ENCODE measurements at regions not wholly inside any gene's neighbourhood (a gene's known extent, or its start where the extent isn't known, plus 50 kb on each side); places are given as distances from the start of the nearest gene placed in this dataset.

GRCh38 chr22:48890693-48891554, 936.7 kb downstream of the BRD1 start:
- Histone ChIP-seq H3K36me3 (ENCODE audit: insufficient read depth, low read length) (no peaks in the 10 kb centered on the region), H3K27me3 (ENCODE audit: insufficient read depth, low read length, poor library complexity, severe bottlenecking) (no peaks in the 10 kb centered on the region), H3K9me3 (ENCODE audit: low read length) (no peaks in the 10 kb centered on the region), H3K4me1 (ENCODE audit: insufficient read depth, low read length) (no peaks in the 10 kb centered on the region), H3K27ac (ENCODE audit: low read depth, low read length) (no peak overlapping the region), H3K4me3 (ENCODE audit: low read length) (no peak overlapping the region)
- Mint-ChIP-seq H3K27me3 (peaks cover 3 to 6% of the 10 kb centered on the region in 2 donors), H3K27ac (no peak overlapping the region), H3K9me3 (no peaks in the 10 kb centered on the region), H3K4me3 (no peak overlapping the region), H3K36me3 (no peaks in the 10 kb centered on the region), H3K4me1 (no peaks in the 10 kb centered on the region)
- ChIA-PET CTCF (no interaction called here), POLR2A (interaction anchor here (0.6 kb wide), 1 partner anchor 251 kb away, joined by 4 read pairs; no protein-coding TSS in a partner anchor)
- peak in 1 of 5 donors; percentile 3 for DNase-seq

DNA sequence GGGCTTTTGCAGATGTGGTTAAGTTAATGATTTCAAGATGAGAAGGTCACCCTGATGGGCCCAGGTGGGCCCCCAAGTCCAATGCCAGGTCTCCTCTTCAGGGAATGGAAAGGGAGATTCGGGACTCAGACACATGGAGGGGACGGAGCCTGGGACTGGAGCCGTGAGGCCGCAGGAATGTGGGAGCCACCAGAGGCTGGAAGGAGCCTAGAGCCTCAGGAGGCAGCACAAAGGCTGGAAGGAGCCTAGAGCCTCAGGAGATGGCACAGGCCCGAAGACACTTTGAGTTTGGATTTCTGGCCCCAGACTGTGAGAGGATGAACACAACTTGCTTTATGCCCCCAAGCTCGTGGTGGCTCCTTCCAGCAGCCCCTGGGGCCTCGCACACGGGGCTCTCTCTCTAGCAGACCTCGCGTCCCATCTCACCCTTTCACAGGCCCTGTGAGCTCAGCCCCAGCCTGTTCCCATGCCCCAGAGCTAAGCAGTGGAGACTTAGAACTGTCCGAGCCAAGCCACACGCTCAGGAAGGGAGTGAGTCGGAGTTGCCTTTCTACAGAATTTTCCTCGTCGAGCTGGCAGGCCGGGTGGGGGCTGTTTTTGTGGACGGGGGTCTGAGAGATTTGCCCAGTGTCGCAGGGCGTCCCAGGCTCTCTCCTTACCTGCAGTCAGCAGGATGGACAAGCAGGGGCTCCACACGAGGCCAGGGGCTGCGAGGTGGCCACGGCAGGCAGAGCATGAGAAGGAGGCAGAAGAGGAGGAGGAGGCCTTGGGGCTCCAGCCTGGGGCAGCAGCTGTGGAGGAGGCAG, 937.6 kb downstream of the BRD1 start:
- no peaks in the 10 kb centered on the region for H3K9me3 ChIP-seq (ENCODE audit: low read length)
- no peak overlapping the region for H3K4me3 ChIP-seq (ENCODE audit: low read length)
- no peak overlapping the region for H3K27ac Mint-ChIP-seq
- H3K9me3 Mint-ChIP-seq, result no peaks in the 10 kb centered on the region
- POLR2A ChIA-PET, result interaction anchor here (0.6 kb wide), 1 partner anchor 252 kb away, joined by 4 read pairs; no protein-coding TSS in a partner anchor
- peak in 1 of 5 donors; percentile 23 for DNase-seq
- no peak overlapping the region for H3K4me3 Mint-ChIP-seq
- no peaks in the 10 kb centered on the region for H3K4me1 Mint-ChIP-seq
- peaks cover 3 to 8% of the 10 kb centered on the region in 2 donors for H3K27me3 Mint-ChIP-seq
- H3K36me3 ChIP-seq (ENCODE audit: insufficient read depth, low read length), result no peaks in the 10 kb centered on the region
- no peaks in the 10 kb centered on the region for H3K36me3 Mint-ChIP-seq
- H3K27me3 ChIP-seq (ENCODE audit: insufficient read depth, low read length, poor library complexity, severe bottlenecking), result no peaks in the 10 kb centered on the region
- no peak overlapping the region for H3K27ac ChIP-seq (ENCODE audit: low read depth, low read length)
- H3K4me1 ChIP-seq (ENCODE audit: insufficient read depth, low read length), result no peaks in the 10 kb centered on the region
- CTCF ChIA-PET, result no interaction called here

DNA sequence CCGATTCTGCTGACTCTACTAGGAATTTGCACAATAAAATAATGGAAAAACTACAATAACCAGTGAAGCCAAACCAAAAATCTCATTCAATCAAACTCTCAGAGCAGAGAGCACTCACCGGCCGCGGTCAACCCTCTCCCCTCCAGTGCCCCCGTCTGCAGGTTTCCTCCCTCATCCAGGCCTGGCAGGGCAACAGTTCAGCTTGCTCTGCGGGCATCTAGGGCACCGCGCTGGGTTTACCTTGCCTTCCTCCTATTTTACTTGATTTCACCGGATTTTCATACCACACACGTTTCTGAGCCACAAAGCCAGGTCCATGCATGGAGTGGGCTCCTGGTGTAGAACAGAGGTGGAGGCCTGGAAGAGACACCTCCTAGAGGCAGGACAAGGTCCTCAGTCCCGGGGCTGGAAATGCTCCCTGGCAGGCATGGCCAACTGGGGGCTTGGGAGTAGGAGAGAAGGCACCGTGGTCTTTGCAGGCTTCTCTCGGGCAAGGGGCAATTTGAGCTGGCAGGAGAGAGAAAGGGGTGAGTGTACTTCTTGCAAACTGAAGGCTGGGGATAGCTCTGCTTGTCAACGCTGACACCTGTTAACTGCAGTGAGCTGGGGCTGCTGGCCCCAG, 938.4 kb downstream of the BRD1 start:
- H3K4me3 Mint-ChIP-seq, result no peak overlapping the region
- Histone ChIP-seq H3K27ac (ENCODE audit: low read depth, low read length) (no peak overlapping the region), H3K27me3 (ENCODE audit: insufficient read depth, low read length, poor library complexity, severe bottlenecking) (no peaks in the 10 kb centered on the region), H3K4me3 (ENCODE audit: low read length) (no peak overlapping the region), H3K4me1 (ENCODE audit: insufficient read depth, low read length) (no peaks in the 10 kb centered on the region), H3K36me3 (ENCODE audit: insufficient read depth, low read length) (no peaks in the 10 kb centered on the region), H3K9me3 (ENCODE audit: low read length) (no peaks in the 10 kb centered on the region)
- POLR2A ChIA-PET, result no interaction called here
- peak overlapping the region in 1 of 8 donors; percentile 90 for H3K27ac Mint-ChIP-seq
- DNase-seq, result peak in 1 of 5 donors; percentile 7
- H3K27me3 Mint-ChIP-seq, result peaks cover 3 to 8% of the 10 kb centered on the region in 2 donors
- no peaks in the 10 kb centered on the region for H3K4me1 Mint-ChIP-seq
- CTCF ChIA-PET, result no interaction called here
- no peaks in the 10 kb centered on the region for H3K36me3 Mint-ChIP-seq
- H3K9me3 Mint-ChIP-seq, result no peaks in the 10 kb centered on the region

- no peaks in the 10 kb centered on the region for H3K4me1 Mint-ChIP-seq
- H3K27me3 Mint-ChIP-seq, result peaks cover 3 to 7% of the 10 kb centered on the region in 2 donors
- ChIA-PET POLR2A (no interaction called here), CTCF (no interaction called here)
- H3K36me3 Mint-ChIP-seq, result no peaks in the 10 kb centered on the region
- no peaks in the 10 kb centered on the region for H3K36me3 ChIP-seq (ENCODE audit: insufficient read depth, low read length)
- H3K4me3 ChIP-seq (ENCODE audit: low read length), result no peak overlapping the region
- H3K27ac Mint-ChIP-seq, result no peak overlapping the region
- H3K27me3 ChIP-seq (ENCODE audit: insufficient read depth, low read length, poor library complexity, severe bottlenecking), result no peaks in the 10 kb centered on the region
- DNase-seq, result peak in 1 of 5 donors; percentile 3
- no peaks in the 10 kb centered on the region for H3K4me1 ChIP-seq (ENCODE audit: insufficient read depth, low read length)
- no peak overlapping the region for H3K27ac ChIP-seq (ENCODE audit: low read depth, low read length)
- no peaks in the 10 kb centered on the region for H3K9me3 ChIP-seq (ENCODE audit: low read length)
- H3K4me3 Mint-ChIP-seq, result no peak overlapping the region
- H3K9me3 Mint-ChIP-seq, result no peaks in the 10 kb centered on the region
Observed at GRCh38 chr22:48888466-48889208, 939.0 kb downstream of the BRD1 start.

DNA sequence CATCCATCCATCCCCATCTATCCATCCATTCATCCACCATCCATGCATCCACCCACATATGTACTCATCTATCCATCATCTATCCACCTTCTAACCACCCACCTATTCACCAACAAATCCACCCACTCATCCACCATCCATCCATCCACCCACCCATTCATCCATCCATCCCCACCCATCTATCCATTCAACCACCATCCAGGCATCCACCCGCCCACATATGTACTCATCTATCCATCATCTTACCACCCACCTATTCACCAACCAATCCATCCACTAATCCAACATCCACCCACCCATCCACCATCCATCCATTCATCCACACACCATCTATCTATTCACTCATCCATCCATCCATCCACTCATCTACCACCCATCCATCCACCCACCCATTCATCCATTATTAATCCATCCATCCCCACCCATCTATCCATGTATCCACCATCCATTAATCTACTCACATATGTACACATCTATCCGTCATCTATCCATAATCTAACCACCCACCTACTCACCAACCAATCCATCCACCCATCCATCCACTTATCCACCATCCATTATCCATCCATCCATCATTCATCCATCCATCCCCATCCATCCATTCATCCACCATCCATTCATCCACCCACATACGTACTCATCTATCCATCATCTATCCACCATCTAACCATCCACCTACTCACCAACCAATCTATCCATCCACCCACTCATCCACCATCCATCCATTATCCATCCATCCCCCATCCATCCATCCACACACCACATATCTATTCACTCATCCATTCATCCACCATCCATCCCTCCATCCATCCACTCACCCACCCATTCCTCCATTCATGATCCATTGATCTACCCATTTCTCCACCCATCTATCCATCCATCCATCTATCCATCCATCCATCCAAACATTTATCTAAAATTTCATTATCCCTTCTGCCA, 940.0 kb downstream of the BRD1 start:
- H3K4me3 ChIP-seq (ENCODE audit: low read length), result no peak overlapping the region
- peak in 1 of 5 donors; percentile 11 for DNase-seq
- ChIA-PET CTCF (no interaction called here), POLR2A (no interaction called here)
- H3K36me3 ChIP-seq (ENCODE audit: insufficient read depth, low read length), result no peaks in the 10 kb centered on the region
- H3K27ac ChIP-seq (ENCODE audit: low read depth, low read length), result no peak overlapping the region
- H3K27me3 Mint-ChIP-seq, result peaks cover 3 to 7% of the 10 kb centered on the region in 2 donors
- H3K4me1 Mint-ChIP-seq, result no peaks in the 10 kb centered on the region
- no peak overlapping the region for H3K4me3 Mint-ChIP-seq
- no peaks in the 10 kb centered on the region for H3K9me3 ChIP-seq (ENCODE audit: low read length)
- no peak overlapping the region for H3K27ac Mint-ChIP-seq
- H3K27me3 ChIP-seq (ENCODE audit: insufficient read depth, low read length, poor library complexity, severe bottlenecking), result no peaks in the 10 kb centered on the region
- no peaks in the 10 kb centered on the region for H3K36me3 Mint-ChIP-seq
- no peaks in the 10 kb centered on the region for H3K4me1 ChIP-seq (ENCODE audit: insufficient read depth, low read length)
- no peaks in the 10 kb centered on the region for H3K9me3 Mint-ChIP-seq

DNA sequence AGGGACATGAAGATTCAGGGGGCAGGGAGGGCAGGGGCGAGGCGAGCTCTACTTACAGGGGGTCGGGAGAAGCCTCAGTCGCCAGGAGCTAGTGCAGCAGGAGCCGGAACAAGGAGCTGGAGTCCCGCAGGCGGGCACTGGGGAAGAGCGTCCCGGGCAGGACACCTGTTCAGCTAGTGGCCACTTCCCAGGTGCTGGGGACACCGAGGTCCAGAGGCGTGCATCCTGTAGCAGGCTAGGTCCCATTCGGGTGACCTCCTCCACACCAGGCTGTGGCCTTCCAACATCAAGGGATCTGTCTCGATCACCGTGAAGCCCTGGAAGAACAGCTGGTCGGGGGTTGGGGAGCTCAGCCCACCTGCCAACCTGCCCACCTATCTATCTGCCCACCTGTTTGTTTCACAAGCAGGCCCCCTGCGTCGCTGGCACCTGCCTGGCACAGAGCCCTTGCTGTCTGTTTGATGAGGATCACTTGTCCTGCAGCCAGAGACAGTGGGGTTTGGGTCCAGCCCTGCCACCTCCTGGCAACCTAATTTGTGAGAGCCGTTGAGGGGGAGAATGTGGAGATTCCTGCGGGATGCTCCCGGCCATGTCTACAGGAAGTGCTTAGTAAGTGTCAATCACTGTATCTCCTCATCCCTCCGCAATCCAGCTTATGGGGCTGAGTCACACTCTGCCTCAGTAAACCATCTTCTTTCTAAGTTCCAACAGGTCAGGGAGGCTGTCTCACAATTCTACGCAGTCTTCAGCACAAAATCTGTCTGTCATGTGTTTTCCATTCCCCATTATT, 940.9 kb downstream of the BRD1 start:
- H3K36me3 Mint-ChIP-seq, result no peaks in the 10 kb centered on the region
- H3K4me3 Mint-ChIP-seq, result no peak overlapping the region
- H3K9me3 ChIP-seq (ENCODE audit: low read length), result no peaks in the 10 kb centered on the region
- no peaks in the 10 kb centered on the region for H3K36me3 ChIP-seq (ENCODE audit: insufficient read depth, low read length)
- no peak overlapping the region for H3K27ac Mint-ChIP-seq
- H3K4me1 Mint-ChIP-seq, result no peaks in the 10 kb centered on the region
- ChIA-PET POLR2A (no interaction called here), CTCF (no interaction called here)
- DNase-seq, result peak in 1 of 5 donors; percentile 42
- H3K27me3 Mint-ChIP-seq, result peaks cover 3 to 7% of the 10 kb centered on the region in 2 donors
- H3K4me1 ChIP-seq (ENCODE audit: insufficient read depth, low read length), result no peaks in the 10 kb centered on the region
- no peak overlapping the region for H3K27ac ChIP-seq (ENCODE audit: low read depth, low read length)
- H3K4me3 ChIP-seq (ENCODE audit: low read length), result no peak overlapping the region
- no peaks in the 10 kb centered on the region for H3K27me3 ChIP-seq (ENCODE audit: insufficient read depth, low read length, poor library complexity, severe bottlenecking)
- no peaks in the 10 kb centered on the region for H3K9me3 Mint-ChIP-seq

DNA sequence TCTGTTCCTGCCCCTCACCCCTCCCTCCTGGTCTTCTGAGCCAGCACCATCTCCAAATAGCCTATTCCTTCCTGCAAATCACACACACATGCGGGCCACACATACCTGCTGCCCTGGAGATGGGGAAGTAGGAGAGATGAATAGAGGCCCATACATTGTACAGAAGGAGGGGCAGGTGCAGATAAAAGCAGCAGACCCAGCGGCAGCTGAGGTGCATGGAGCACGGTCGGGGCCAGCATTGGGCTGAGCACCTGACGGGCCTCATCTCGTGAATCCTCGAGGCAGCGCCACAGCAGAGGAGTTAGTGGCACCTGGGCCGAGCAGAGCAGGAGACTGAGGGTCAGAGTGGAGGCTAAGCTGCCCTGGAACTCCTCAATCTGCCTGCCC, 941.8 kb downstream of the BRD1 start:
- ChIA-PET POLR2A (no interaction called here), CTCF (no interaction called here)
- H3K4me1 Mint-ChIP-seq, result no peaks in the 10 kb centered on the region
- Histone ChIP-seq H3K9me3 (ENCODE audit: low read length) (no peaks in the 10 kb centered on the region), H3K4me3 (ENCODE audit: low read length) (no peak overlapping the region), H3K36me3 (ENCODE audit: insufficient read depth, low read length) (no peaks in the 10 kb centered on the region), H3K27me3 (ENCODE audit: insufficient read depth, low read length, poor library complexity, severe bottlenecking) (no peaks in the 10 kb centered on the region), H3K27ac (ENCODE audit: low read depth, low read length) (no peak overlapping the region), H3K4me1 (ENCODE audit: insufficient read depth, low read length) (no peaks in the 10 kb centered on the region)
- H3K27me3 Mint-ChIP-seq, result peaks cover under 1 to 7% of the 10 kb centered on the region in 2 donors
- H3K27ac Mint-ChIP-seq, result no peak overlapping the region
- no peak overlapping the region for H3K4me3 Mint-ChIP-seq
- no peaks in the 10 kb centered on the region for H3K36me3 Mint-ChIP-seq
- DNase-seq, result peak in 1 of 5 donors; percentile 39
- no peaks in the 10 kb centered on the region for H3K9me3 Mint-ChIP-seq

Data from CD8-positive, alpha-beta memory T cell (primary cell).